AG09319 (cell line): ENCODE measurements at regions not wholly inside any gene's neighbourhood (a gene's known extent, or its start where the extent isn't known, plus 50 kb on each side); places are given as distances from the start of the nearest gene placed in this dataset.

ENCODE experiments used
- DNase-seq: peaks from one replicate; pipeline ENCODE4 v3.0.0-alpha.2; 2010; ENCODE audit warnings: low read depth; ENCODE audit errors: extremely low read depth
- CTCF ChIP-seq: IDR thresholded peaks from 2 replicates; pipeline ENCODE4 v1.5.1; 2011; ENCODE audit warnings: low read depth, mild to moderate bottlenecking, inconsistent platforms, low read length, moderate library complexity

GRCh38 chrX:140360924-140361323, 143.9 kb downstream of the SOX3 start:
- no peak for DNase-seq
- TF ChIP-seq CTCF = no peak

- DNase-seq = no peak
These were observed 144.6 kb downstream of the SOX3 start for GRCh38 chrX:140360284-140360683.

GRCh38 chrX:140355922-140356321, 148.9 kb downstream of the SOX3 start:
- no peak for DNase-seq
- no peak for TF ChIP-seq CTCF

More at GRCh38 chrX:140360284-140360683, 144.6 kb downstream of the SOX3 start:
- no peak for TF ChIP-seq CTCF

- no peak for TF ChIP-seq CTCF
- DNase-seq = no peak
These were observed 149.4 kb downstream of the SOX3 start for GRCh38 chrX:140355429-140355828.

GRCh38 chrX:140354431-140355120, 150.3 kb downstream of the SOX3 start:
- DNase-seq = no peak
- no peak for TF ChIP-seq CTCF

- no peak for TF ChIP-seq CTCF
- no peak for DNase-seq
These were observed 158.1 kb downstream of the SOX3 start for GRCh38 chrX:140346729-140347128.

GRCh38 chrX:140343226-140343868, 161.5 kb downstream of the SOX3 start:
- DNase-seq = no peak
- TF ChIP-seq CTCF = no peak
